GDM1 (cell line): ENCODE measurements at regions not wholly inside any gene's neighbourhood (a gene's known extent, or its start where the extent isn't known, plus 50 kb on each side); places are given as distances from the start of the nearest gene placed in this dataset.
"Not testable (repeated sequence)": the region's sequence is repeated elsewhere in the genome, so short reads cannot be mapped to it uniquely, and the experiment has no call there.

ENCODE experiments used
- DNase-seq: peaks from one replicate; lab custom pipeline; 2025; lab: John Stamatoyannopoulos, UW

DNA sequence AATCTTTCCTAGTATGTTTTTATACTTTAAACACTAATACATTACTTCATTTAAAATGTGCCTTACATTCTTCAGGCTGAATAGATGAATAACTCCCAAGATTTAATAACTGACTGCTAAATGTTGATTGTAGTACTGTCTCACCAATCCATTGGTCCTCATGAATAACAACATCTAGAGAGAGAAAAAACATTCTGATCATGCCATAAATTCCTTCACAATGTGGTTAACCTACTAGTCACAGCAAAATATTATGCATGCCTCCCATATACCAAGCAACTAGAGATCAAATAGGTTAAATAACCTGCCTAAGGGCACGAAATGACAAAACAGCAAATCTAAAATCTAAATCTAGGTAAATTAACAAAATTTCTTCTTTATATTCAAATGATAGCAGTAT, 66.2 kb downstream of the SYT15 start:
- DNase-seq: not testable (repeated sequence)

- DNase-seq: not testable (repeated sequence)
Observed at GRCh38 chr10:46646132-46646531, 67.2 kb downstream of the SYT15 start.

DNA sequence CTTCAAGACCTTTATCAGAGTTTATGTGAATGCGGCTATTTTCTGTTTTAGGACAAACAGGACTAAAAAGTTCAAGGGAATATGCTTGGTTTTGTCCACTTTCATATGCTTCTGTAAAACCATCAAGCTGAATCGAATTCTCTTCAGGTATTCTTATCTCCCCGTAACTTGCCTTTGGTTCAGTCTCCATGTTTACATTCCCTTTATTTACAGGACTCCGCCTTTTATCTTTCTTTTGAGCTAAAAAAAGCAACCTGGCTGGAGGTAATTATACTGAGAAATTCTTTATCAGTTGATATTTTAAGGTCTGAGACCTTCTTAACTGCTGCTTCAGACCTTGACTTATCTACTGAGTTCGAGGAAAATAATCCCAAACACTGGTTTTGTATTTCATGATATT, 72.0 kb downstream of the SYT15 start:
- DNase-seq: not testable (repeated sequence)

GRCh38 chr10:46657437-46657836, 78.5 kb downstream of the SYT15 start:
- DNase-seq: not testable (repeated sequence)

- DNase-seq: not testable (repeated sequence)
Observed at GRCh38 chr10:46660027-46660834, 81.3 kb downstream of the SYT15 start.

- DNase-seq: not testable (repeated sequence)
Observed at GRCh38 chr10:46660835-46661164, 81.9 kb downstream of the SYT15 start.

GRCh38 chr10:46665536-46665935, 86.6 kb downstream of the SYT15 start:
- not testable (repeated sequence) for DNase-seq

GRCh38 chr10:46668357-46668997, 89.5 kb downstream of the SYT15 start:
- not testable (repeated sequence) for DNase-seq

GRCh38 chr10:46677836-46678435, 99.0 kb downstream of the SYT15 start:
- not testable (repeated sequence) for DNase-seq

- DNase-seq: not testable (repeated sequence)
Observed at GRCh38 chr10:46691397-46691796, 112.5 kb downstream of the SYT15 start.

GRCh38 chr10:46693218-46693617, 114.3 kb downstream of the SYT15 start:
- not testable (repeated sequence) for DNase-seq

DNA sequence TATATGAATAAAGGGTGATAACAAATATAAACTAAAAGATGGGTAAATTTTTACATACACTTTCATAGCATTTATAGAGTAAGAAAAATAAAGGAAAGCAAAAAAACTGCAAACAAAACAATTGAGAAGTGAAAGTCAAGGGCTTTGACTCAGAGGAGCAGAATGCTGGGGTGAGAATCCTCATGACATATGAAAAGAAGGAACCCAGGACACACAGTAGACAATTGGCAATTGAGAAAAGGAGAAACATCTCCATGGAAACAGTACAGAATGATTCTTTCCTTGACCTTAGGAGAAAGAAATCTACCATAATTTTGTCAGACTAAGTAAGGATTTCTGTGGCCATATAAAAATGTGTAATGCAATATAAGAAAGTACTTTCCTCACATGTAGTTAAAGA, 138.3 kb downstream of the SYT15 start:
- DNase-seq: not testable (repeated sequence)

GRCh38 chr10:46718014-46718413, 139.1 kb downstream of the SYT15 start:
- DNase-seq: not testable (repeated sequence)

GRCh38 chr10:46720386-46720785, 141.5 kb downstream of the SYT15 start:
- DNase-seq: not testable (repeated sequence)

DNA sequence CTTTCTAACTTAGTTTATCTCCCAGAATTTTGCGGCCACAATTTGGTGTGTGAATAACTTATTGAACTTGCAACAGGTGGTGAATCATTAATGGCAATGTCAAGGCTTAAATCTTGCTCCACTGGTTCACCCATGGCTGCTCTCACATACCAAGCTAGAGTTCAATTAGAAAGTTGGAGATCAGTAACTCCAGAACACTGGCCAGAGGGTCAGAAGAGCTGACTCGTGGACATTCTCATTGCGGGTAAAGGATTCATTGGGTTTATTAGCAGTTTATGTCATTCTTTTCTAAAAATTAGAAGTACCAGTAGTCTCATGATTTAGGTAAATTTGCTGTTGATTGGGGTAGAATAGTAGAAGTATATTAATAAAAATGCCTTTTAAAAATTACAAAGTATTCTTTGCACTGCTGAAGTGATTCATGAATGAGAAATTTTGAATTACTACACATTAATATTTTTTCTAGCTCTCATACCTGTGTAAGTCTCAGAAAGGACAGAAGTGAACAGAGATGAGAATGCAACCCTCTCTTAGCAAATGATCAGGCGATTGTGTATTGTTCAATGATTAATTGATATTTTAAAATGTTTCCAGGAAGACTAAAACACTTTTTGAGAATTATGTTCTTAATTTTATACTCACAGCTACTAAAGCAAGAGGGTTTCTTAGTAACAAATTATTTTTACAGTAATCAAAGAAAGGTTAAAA, 142.0 kb downstream of the SYT15 start:
- not testable (repeated sequence) for DNase-seq

DNA sequence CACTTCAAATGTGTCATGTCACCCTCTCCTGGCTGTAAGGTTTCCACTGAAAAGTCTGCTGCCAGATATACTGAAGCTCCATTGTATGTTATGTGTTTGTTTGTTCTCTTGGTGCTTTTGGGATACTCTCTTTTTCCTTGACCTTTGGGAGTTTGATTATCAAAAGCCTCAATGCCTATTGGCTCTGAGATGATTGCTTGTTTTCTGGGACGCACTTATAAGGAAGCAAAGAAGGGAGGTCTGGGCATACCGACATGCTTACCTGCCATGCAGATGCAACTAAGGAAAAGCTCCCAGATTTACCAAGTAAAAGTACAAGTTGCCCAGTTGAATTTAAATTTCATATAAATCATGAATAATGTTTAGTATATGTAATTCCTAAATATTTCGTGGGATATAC, 145.3 kb downstream of the SYT15 start:
- not testable (repeated sequence) for DNase-seq

- DNase-seq: not testable (repeated sequence)
Observed at GRCh38 chr10:46728359-46728758, 149.4 kb downstream of the SYT15 start.

- not testable (repeated sequence) for DNase-seq
Observed at GRCh38 chr10:46730729-46731128, 151.8 kb downstream of the SYT15 start.

DNA sequence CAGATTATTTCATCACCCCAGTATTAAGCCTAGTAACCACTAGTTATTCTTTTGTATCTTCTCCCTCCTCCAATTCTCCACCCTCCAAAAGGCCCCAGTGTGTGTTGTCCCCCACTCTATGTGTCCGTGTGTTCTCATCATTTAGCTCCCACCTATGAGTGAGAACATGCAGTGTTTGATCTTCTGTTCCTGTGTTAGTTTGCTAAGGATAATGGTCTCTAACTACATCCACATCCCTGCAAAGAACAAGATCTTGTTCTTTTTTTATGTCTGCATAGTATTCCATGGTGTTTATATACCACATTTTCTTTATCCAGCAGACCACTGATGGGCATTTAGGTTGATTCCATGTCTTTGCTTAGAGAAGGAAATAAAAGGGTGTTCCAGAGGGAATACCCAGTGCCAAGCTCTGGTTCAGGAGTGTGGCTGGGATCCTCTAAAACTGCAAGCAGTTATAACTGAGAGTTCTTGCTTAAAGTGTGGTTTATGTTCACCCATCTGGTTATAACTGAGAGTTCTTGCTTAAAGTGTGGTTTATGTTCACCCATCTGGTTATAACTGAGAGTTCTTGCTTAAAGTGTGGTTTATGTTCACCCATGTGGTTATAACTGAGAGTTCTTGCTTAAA, 154.8 kb downstream of the SYT15 start:
- not testable (repeated sequence) for DNase-seq

GRCh38 chr10:46734262-46734642, 155.3 kb downstream of the SYT15 start:
- not testable (repeated sequence) for DNase-seq

DNA sequence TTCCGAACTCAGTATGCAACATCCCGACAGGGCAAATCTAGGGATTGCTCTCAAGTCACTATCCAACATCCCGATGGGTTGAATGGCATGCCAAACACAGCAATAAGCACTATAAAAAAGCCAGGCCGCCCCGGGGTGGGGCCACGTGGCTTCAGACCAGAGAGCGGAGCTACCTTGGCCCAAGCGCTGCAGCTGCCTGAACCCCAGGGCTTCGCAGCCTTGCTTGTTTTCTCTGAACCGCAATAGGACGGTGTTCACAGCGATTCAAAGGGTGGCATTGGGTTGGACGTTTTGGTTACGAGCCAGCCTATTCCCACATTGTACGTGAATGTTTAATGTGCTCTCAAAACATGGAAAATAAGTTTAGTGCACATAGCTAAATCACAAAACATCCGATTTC, 161.0 kb downstream of the SYT15 start:
- DNase-seq: not testable (repeated sequence)

GRCh38 chr10:46740368-46740767, 161.4 kb downstream of the SYT15 start:
- DNase-seq: not testable (repeated sequence)
